ENCODE measurements at regions not wholly inside any gene's neighbourhood (a gene's known extent, or its start where the extent isn't known, plus 50 kb on each side); places are given as distances from the start of the nearest gene placed in this dataset.

DNA sequence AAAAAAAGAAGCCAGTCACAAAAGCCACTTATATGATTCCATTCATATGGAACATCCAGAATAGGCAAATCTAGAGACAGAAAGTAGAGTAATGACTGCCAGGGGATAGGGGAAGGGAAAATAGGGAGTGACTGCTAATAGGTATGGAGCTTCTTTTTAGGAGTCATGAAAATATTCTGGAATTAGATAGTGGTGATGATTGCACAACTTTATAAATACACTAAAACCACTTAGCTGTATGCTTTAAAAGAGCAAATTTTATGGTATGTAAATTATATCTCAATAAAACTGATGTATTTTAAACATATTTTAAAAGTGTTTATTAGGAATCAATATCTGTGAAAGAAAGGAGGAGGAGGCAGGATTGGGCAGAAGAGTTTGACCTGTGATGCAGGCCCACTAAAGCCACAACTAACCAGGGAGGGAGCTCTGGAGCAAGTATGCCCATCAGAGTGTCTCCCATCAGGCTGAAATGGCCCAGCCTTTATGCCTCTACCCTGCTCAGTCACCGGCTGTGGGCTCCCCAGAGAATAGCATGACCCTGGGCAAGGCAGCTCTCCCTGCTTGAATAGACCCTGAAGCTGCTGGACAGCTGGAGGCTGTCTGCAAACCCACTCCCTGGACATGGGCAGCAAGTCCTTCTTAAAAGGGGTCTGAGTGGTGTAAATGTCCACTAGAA is 96.0 kb upstream of the SLC44A1 start:
- DNase-seq = no peak

DNA sequence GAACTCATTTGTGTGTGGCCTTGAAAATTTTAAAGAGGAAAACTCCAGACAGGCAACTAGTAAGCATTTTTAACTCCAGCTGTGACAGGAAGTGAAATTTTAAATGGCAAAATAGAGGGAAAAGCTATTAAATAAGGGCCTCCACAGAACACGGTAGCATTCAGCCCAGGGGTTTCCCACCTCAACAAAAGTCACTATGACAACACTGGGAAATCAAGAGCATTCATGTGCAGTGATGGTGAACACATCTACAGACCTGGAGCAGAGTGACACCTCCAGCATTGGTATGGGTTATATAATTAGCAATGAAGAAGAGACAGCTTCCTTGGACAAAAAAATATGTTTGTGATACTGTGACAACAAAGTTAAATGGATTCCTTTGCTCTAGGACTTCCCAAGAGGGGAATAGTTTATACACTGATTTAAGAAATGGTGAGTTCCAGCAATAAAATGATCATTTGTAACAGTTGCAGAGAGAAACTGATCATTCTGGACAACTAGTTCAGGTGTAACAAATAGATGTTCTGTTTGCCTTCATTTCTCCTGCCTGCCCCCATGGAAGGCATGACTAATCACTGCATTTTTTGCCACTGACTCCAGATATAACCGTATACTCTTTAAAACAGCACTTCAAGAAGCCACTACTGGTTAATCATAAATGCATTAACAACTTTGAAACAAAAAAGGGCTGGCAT is 93.3 kb upstream of the SLC44A1 start:
- no peak for DNase-seq

DNA sequence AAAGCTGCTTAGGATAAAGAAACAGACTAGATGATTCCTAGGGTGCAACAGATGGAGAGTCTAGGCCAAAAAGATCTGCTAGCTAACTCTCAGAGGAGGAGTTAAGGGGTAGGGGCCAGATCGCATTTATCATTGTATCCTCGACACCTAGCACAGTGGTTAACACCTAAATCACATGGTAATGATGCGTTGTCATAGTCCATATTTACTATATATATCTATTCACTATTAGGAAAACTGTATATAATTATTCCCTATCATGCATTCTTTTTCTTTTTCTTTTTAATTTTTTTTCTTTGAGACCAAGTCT is 92.8 kb upstream of the SLC44A1 start:
- DNase-seq = no peak

DNA sequence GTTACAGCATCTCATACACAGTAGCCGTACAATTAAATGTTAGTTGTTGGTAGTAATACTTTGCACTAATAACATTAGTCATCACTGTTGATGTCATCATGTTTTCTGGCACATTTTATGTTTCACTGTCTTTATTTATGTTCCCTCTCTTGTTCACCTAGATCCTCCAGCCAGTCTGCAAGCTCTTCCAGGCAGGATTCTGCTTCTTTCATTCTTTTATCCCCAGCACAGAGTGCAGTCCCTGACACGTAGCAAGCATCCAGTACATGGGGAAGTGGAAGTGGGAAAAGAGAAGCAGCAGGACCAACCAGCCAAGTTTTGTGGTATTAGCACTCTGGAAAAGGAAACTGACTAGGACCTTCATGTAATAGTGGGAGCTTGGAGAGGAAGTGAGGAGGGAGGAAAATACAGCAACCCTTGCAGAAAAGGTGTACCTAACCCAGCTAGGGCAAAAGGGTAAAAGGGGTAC is 89.7 kb upstream of the SLC44A1 start:
- DNase-seq = no peak

DNA sequence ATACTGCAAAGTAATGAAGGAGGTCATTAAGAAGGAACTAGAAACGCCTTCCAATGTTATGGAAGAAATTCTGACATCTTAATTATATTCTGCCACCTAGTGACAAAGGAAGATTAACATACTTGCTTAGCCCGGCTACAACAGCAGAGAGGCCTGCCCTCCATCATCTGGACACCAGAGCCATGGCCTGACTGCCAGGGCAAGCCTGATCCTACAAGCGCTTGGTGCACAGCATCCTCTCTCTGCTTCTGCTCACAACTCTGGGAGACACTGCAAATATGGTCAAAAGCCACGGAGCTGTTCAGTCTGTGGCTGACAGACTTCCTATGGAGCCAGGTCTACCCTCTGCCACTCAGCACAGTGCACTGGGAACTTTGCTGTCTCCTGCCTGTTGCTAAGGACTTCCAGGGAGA is 87.3 kb upstream of the SLC44A1 start:
- peak; percentile 55 for DNase-seq

DNA sequence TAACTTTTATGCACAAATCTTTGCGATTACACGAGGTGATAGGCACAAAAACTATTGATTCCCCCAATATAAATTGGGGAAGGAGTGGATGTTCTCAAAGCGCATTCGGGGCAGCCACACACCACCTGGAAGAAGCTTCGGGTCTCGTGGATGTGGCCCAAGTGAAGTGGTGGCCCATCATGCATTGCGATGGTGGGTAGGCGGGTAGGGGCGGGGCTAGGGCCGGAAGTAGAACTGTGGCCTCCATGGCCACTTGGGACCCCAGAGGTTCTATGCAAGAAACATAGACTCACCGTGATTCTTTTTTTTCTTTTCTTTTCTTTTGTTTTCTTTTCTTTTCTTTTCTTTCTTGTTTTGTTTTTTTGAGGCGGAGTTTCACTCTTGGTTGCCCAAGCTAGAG is 86.4 kb upstream of the SLC44A1 start:
- no peak for DNase-seq

DNA sequence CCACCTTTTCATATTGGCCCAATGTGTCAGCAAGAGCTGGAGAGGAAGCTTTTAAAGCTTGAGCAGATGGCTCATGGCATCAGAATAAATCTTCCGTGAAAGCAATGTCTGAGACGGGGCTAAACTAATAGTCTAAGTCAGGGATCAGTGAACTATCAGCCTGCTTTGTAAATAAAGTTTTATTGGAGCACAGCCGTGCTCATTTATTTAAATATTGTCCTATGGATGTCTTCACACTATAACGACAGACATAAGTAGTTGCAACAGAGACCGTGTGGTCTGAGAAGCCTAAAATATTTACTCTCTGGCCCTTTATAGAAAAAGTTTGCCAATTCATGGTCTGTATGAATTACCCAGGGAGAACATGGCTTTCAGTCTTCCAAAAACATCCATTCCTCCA is 85.6 kb upstream of the SLC44A1 start:
- no peak for DNase-seq

DNA sequence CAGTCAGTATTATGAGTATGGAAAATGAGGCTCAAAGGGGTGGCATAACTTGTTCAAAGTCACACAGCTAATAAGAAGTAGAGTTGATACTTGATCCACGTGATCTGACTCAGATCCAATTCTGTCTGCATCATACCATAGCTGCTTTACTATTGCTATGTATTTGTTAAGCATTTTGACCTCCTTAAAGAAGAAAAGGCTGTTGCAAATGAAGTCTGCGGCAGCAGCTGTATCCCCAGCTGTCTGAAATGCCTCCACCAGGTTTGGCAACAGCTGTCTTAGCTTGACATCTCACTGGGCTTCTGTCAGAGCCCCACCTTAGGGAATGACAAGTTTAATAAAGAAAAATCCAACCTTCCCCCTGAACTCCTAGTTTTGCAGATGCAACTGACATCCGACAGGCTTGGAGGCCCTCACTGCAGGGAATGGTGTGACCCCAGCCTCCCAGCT is 75.6 kb upstream of the SLC44A1 start:
- no peak for DNase-seq

DNA sequence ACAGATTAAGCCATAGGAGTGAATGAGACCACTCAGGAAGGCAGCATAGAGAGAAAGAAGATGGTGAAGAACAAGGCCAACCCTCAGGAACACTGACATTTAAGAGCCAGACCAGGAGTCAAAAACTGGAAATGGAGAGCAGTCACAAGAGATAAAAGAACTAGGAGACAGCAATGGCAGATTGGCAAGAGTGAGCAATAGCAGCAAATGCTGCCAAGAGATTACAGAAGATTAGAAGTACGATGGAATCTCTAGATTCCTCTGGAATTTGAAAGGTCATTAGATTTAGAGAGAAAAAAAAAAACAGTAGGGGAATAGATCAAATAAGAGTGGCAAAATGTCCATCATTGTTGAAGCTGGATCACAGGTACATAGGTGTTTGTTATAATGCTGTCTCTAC is 73.4 kb upstream of the SLC44A1 start:
- DNase-seq = no peak

DNA sequence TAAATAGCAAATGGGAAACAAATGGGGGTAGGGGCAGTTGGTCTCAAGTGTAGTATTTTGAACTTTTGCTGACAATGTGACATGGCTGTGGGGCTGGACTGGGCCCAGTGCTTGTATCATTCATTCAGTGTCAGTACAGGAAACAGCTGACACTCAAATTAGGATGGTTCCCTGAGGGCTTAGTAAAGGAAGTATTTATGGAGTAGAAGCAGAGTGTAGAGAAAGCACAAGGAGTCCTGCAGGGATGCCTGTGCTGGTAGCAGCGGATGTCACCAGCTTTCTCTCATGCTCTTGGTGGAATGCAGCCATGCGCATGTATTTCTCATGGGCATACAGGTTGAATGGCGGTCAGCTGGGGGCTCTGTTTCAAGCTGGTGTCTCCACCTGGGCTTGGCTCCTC is 72.9 kb upstream of the SLC44A1 start:
- DNase-seq = no peak

DNA sequence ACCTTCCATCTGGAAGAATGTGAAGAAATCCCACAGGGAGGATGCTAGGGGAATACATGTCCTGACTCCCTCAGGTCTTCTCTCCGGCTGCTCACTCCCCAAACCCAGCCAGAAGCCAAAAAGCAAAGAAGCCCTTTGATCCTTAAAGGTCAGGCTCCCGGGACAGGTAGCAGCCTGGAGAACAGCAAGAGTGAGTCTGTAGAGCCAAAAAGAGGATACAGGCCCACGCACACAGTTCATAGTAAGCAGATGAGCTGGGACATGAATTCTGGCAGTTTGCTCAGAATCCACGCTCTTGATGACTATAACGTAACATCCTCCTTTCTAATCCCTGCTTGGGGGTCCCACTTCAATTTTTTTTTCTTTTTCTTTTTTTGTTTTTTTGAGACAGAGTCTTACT is 72.0 kb upstream of the SLC44A1 start:
- no peak for DNase-seq

DNA sequence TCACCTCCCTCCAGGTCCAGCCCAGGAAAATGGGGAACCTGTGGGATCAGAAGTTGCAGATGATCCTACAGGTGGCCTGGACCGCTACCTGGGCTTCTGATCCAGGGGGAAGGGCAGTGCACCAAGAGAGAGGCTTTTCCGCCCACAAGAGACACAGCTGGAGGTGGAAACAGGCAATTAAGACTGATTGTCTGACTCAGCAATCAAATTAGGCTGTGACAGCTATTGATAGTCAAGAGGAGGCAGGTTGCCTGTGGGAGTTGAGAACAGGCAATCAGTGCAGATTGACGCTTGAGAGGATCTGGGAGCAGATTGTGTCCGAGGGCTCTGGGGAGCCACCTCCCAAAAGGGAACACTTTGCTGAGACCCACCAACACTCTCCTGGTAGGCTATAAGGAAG is 71.1 kb upstream of the SLC44A1 start:
- no peak for DNase-seq

DNA sequence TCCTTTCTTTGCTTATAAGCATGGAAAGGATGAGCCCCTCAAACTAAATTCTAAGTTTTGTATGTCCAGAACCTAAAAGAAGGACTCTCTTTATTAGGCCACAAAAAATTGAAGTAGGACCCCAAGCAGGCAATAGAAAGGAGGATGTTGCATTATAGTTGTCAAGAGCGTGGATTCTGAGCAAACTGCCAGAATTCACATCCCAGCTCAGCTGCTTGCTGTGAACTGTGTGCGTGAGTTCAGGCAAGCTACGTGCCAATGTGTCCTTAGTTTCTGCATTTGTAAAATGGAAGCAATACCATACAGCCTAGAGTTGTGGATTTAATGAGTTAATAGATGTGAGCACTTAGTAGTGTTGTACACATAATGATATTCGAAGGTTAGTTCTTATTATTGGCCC is 70.6 kb upstream of the SLC44A1 start:
- no peak for DNase-seq

DNA sequence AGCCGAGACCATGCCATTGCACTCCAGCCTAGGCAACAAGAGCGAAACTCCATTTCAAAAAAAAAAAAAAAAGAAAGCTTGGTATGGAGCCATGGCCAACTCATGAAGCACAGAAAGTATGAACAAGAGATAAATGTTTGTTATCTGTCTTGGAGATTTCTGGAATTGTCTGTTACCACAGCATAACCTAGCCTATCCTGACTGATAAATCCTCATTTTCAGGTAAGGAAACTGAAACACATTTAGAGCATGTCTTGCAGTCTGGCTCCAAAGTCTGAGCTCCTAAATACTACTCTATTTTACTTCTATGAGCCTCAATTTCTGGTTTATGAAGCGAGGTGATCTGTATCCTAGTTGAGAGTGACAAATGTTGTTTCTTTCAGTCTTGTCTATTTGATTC is 68.3 kb upstream of the SLC44A1 start:
- DNase-seq = no peak

DNA sequence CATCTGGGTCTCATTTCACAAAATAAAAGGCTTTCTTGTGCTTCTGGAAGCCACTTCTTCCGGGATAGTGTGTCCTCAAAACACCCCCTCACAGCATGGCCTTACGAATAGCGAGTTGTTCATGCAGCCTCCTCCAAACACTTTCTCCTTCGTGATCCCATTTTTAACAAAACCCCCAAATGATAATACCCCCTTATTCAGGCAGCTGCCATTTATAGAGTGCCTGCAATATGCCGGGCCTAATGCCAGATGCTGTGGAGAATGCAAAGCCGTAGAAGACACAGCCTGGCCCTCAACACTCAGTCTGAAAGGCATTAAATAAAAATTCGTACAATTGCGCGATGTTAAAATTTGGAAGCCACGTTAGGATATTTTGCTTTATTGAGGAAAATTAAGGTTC is 66.4 kb upstream of the SLC44A1 start:
- DNase-seq = no peak

DNA sequence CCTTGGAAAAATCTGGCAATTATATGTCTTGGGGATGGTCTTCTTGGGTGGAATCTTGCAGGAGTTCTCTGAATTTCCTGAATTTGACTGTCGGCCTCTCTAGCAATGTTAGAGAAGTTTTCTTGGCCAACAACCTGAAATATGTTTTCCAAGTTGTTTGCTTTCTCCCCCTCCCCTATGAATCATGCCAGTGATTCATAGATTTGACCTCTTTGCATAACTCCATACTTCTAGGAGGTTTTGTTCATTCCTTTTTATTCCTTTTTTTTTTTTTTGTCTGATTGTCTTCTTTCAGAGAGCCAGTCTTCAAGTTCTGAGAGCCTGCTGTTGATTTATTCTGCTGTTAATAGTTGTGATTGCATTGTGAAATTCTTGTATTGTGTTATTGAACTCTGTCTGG is 56.7 kb upstream of the SLC44A1 start:
- no peak for DNase-seq

DNA sequence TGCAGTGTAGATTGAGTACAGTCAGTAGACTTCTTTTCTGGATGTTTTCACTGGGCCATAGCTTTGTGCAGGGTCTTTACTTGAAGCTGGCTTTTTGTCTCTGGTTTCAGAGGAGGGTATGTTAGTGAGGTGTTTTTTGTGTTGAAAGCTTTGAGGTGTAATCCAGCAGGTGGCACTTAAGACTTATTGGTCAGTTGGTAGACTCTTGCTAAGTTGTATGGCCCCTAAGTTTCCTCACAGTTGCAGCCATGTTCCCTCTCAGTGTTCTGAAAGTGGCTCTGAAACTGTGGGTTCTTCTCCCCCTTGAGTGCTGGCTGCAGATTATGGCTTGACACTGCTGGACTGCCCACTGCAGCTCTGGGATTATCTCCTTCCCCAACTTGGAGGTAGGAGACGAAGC is 55.7 kb upstream of the SLC44A1 start:
- no peak for DNase-seq

DNA sequence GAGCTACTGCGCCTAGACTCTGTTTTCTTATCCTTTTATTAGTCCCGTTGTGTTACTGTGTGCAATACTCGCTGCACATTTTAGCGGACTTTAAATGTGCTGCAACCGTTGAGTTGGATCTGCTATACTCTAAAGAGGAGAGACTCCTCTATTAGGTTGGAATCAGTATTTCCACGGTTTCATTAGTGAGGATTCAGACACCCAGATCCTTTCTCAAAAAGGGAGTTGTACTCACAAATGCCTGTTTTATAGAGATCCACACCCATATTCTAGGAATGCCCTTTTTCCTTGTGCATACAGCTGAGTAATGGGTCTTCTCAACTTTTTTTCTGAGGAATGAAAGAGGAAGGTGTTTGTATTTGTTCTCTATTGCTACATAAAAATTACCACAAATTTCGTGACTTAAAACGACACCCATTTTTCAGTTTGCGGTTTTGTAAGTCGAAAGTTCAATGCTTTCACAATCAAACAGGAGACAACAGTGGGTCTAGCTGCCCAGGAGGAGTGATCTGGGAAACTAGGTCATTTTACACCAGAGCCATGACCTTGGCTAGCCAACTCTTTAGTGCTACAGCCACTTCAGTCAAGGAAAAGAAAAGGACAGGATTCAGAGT is 52.8 kb upstream of the SLC44A1 start:
- no peak for DNase-seq

DNA sequence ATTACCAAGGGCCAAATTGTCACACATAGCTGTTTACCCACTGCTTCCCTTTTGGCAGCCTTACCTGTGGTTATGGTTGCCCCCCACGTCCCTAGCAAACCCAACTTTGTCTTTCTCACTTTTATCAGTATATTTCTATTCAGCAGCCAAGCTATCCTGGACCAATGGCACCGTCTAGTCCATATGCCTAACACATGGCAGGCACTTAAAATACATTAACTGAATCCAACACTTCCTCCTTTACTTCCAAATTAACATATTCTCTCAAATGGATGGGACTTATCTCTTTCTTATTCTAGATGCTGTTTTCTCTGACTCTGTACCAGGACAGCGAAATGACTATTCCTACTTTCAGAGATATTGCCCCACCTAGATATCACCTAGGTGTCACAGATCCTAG is 50.9 kb upstream of the SLC44A1 start:
- no peak for DNase-seq

DNA sequence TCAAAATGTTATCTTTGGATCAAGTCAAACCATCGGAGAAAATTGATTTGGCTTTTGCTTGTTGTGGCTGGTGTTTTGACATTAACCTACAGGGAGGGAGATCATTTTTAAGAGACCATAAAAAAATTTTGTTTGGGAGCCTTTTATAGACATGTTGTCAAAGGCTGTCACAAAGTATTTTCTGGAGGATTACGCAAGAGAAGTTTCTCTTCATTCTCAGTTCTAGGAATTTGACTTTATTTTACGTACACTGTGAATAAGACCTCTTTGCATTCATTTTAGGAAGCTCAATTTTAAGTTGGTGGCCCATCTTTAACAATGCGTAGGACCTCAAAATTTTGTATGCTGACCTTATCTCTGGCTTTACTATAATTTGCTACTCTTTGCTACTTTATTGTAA is 50.2 kb upstream of the SLC44A1 start:
- no peak for DNase-seq

Data from DMS153 (cell line).